GM12878 (cell line): ENCODE measurements at regions not wholly inside any gene's neighbourhood (a gene's known extent, or its start where the extent isn't known, plus 50 kb on each side); places are given as distances from the start of the nearest gene placed in this dataset.
A peak's percentile ranks its signal among the peaks of the same experiment; 100 is the strongest.

Experiments
- ATAC-seq: fragments of 200-7000 bp; cut with Tn5 transposase; 3 replicates; pipeline ENCODE4 v1.9.1; 2020; ENCODE audit warnings: mild to moderate bottlenecking, moderate library complexity
- BruUV-seq: library from RNA; stranded (reverse); fragments of 400-500 nt; replicated peaks from 2 replicates; lab custom pipeline; 2021; lab: Mats Ljungman, UMichigan
- CTCF ChIA-PET: fragments of 300-600 bp; sonication (Branson Sonifier 250); formaldehyde crosslinking; extraction: SDS; loops from one replicate; lab custom pipeline; 2021; ENCODE audit warnings: inconsistent platforms; lab: Yijun Ruan, JAX
- POLR2A ChIA-PET: fragments of 350-600 bp; formaldehyde crosslinking; extraction: SDS; loops from one replicate; lab custom pipeline; 2021; ENCODE audit warnings: inconsistent platforms; lab: Charles Lee
- RAD21 ChIA-PET: fragments of 300-600 bp; sonication (Branson Sonifier 250); formaldehyde crosslinking; loops from one replicate; lab custom pipeline; 2023; ENCODE audit warnings: antibody characterized with exemption; ENCODE audit not compliant: unreplicated experiment; lab: Charles Lee
- SMC1A ChIA-PET: fragments of 300-600 bp; sonication (Branson Sonifier 250); formaldehyde crosslinking; loops from one replicate; lab custom pipeline; 2023; ENCODE audit not compliant: unreplicated experiment, uncharacterized antibody; lab: Charles Lee
- DNase-seq: peaks from one replicate; pipeline ENCODE4 v3.0.0-alpha.2; 2011; ENCODE audit warnings: low read depth, low spot score
- FAIRE-seq: peaks from 3 replicates; lab custom pipeline; 2011; peaks lifted over from hg19 to GRCh38; lab: Jason Lieb, UNC
- H2AFZ ChIP-seq: 2 replicates; pipeline ENCODE4 v1.6.0; 2011; ENCODE audit warnings: low read depth, low read length, control low read depth; ENCODE audit not compliant: control insufficient read depth
- H3K27ac ChIP-seq: 2 replicates; pipeline ENCODE4 v1.5.1; 2011; ENCODE audit warnings: control low read depth; ENCODE audit not compliant: control insufficient read depth, insufficient read depth
- H3K27me3 ChIP-seq, 2 experiments: replicated peaks in 1 of 2; 2 replicates each; pipeline versions ENCODE4 v1.6.0 to v1.6.1; 2011; ENCODE audit warnings: low read length in 1 of 2; ENCODE audit not compliant: control insufficient read depth in 2 of 2, insufficient read depth in 2 of 2
- H3K36me3 ChIP-seq, 2 experiments: 2 replicates each; pipeline ENCODE4 v1.5.1; 2011; ENCODE audit warnings: low read length in 1 of 2; ENCODE audit not compliant: control insufficient read depth in 2 of 2, insufficient read depth in 2 of 2
- H3K4me1 ChIP-seq: 2 replicates; pipeline ENCODE4 v1.6.1; 2011; ENCODE audit warnings: mild to moderate bottlenecking, low read length, moderate library complexity, mixed read lengths; ENCODE audit not compliant: control insufficient read depth, insufficient read depth
- H3K4me2 ChIP-seq: 2 replicates; pipeline ENCODE4 v1.6.0; 2011; ENCODE audit warnings: control low read depth; ENCODE audit not compliant: control insufficient read depth, insufficient read depth
- H3K4me3 ChIP-seq: fragments of 200-600 bp; sonication (generic); 2 replicates; pipeline ENCODE4 v1.5.1; 2016
- H3K79me2 ChIP-seq: 2 replicates; pipeline ENCODE4 v1.6.0; 2011; ENCODE audit warnings: low read length; ENCODE audit not compliant: control insufficient read depth, insufficient read depth
- H3K9ac ChIP-seq: 2 replicates; pipeline ENCODE4 v1.8.0; 2011; ENCODE audit warnings: low read length, control low read depth, mixed read lengths; ENCODE audit not compliant: control insufficient read depth, insufficient read depth
- H3K9me3 ChIP-seq: replicated peaks from 3 replicates; pipeline ENCODE4 v1.5.1; 2011; ENCODE audit warnings: mild to moderate bottlenecking, low read length; ENCODE audit not compliant: control insufficient read depth, insufficient read depth
- H4K20me1 ChIP-seq: 2 replicates; pipeline ENCODE4 v1.6.0; 2011; ENCODE audit not compliant: control insufficient read depth, insufficient read depth
- ASH2L ChIP-seq: fragments of 300-600, 200-600 bp; sonication (generic); IDR thresholded peaks from 2 replicates; pipeline ENCODE4 v1.6.1; 2017; ENCODE audit warnings: low read depth, mild to moderate bottlenecking, borderline replicate concordance
- BMI1 ChIP-seq: fragments of 450-650 bp; IDR thresholded peaks from 2 replicates; pipeline ENCODE4 v1.6.1; 2016; ENCODE audit warnings: mild to moderate bottlenecking, moderate library complexity, borderline replicate concordance
- CHD1 ChIP-seq: IDR thresholded peaks from 2 replicates; pipeline ENCODE4 v1.6.1; 2012; ENCODE audit warnings: low read depth, low read length, improper control_type of control experiment
- CREM ChIP-seq: IDR thresholded peaks from 2 replicates; pipeline ENCODE4 v1.6.1; 2014; ENCODE audit warnings: antibody characterized with exemption, low read depth
- EP300 ChIP-seq, 2 experiments: fragments of 150-350 bp in 1 of 2; IDR thresholded peaks; 2 replicates each; pipeline ENCODE4 v1.6.1; 2011 to 2012; ENCODE audit warnings: low read depth in 2 of 2, low read length in 2 of 2, borderline replicate concordance in 1 of 2, improper control_type of control experiment in 1 of 2, inconsistent platforms in 1 of 2; ENCODE audit not compliant: control insufficient read depth in 1 of 2
- ETV6 ChIP-seq, 2 experiments: fragments of 450-650 bp in 1 of 2; IDR thresholded peaks in 1 of 2; conservative IDR thresholded peaks in 1 of 2; 2 replicates each; pipeline ENCODE4 v1.6.1; 2014; ENCODE audit warnings: antibody characterized with exemption in 1 of 2, borderline replicate concordance in 1 of 2, low read depth in 1 of 2, mild to moderate bottlenecking in 1 of 2, moderate library complexity in 1 of 2
- GATAD2B ChIP-seq: fragments of 450-650 bp; conservative IDR thresholded peaks from 2 replicates; pipeline ENCODE4 v1.6.1; 2017; ENCODE audit warnings: low read depth, mild to moderate bottlenecking, moderate library complexity
- HCFC1 ChIP-seq: fragments of 150-350 bp; IDR thresholded peaks from 2 replicates; pipeline ENCODE4 v1.6.1; 2014; ENCODE audit warnings: low read length
- HDGF ChIP-seq: fragments of 450-650 bp; IDR thresholded peaks from 2 replicates; pipeline ENCODE4 v1.6.1; 2016; ENCODE audit warnings: antibody characterized with exemption
- MLLT1 ChIP-seq: fragments of 450-650 bp; IDR thresholded peaks from 2 replicates; pipeline ENCODE4 v1.6.1; 2016; ENCODE audit warnings: mild to moderate bottlenecking
- MYC ChIP-seq: IDR thresholded peaks from 2 replicates; pipeline ENCODE4 v1.6.1; 2011; ENCODE audit warnings: mild to moderate bottlenecking, low read length, moderate library complexity, inconsistent platforms; ENCODE audit not compliant: insufficient read depth, insufficient replicate concordance, insufficient read length, severe bottlenecking
- REST ChIP-seq: IDR thresholded peaks from 2 replicates; pipeline ENCODE4 v1.6.1; 2012; ENCODE audit warnings: mild to moderate bottlenecking, low read depth, low read length
- ZBTB40 ChIP-seq: fragments of 450-650 bp; IDR thresholded peaks from 2 replicates; pipeline ENCODE4 v1.6.1; 2016; ENCODE audit warnings: mild to moderate bottlenecking, moderate library complexity, borderline replicate concordance
- WGBS: methylation state at CpG from one replicate; pipeline ENCODE4 v1.1.6; 2016; ENCODE audit warnings: low lambda C conversion rate; ENCODE audit not compliant: insufficient replicate concordance, insufficient coverage; ENCODE audit errors: missing lambda C conversion rate; 5-methylcytosine and 5-hydroxymethylcytosine counted together
- in situ Hi-C: fragments of 300-500 bp; cut with MboI; formaldehyde crosslinking; loops from 9 replicates; pipeline ENCODE4 v1.14.3; 2018; ENCODE audit warnings: mixed read lengths
- intact Hi-C: fragments of 100-400 bp; cut with micrococcal nuclease; formaldehyde crosslinking; loops from one replicate; pipeline ENCODE4 v1.14.2; 2022; ENCODE audit not compliant: unreplicated experiment

DNA sequence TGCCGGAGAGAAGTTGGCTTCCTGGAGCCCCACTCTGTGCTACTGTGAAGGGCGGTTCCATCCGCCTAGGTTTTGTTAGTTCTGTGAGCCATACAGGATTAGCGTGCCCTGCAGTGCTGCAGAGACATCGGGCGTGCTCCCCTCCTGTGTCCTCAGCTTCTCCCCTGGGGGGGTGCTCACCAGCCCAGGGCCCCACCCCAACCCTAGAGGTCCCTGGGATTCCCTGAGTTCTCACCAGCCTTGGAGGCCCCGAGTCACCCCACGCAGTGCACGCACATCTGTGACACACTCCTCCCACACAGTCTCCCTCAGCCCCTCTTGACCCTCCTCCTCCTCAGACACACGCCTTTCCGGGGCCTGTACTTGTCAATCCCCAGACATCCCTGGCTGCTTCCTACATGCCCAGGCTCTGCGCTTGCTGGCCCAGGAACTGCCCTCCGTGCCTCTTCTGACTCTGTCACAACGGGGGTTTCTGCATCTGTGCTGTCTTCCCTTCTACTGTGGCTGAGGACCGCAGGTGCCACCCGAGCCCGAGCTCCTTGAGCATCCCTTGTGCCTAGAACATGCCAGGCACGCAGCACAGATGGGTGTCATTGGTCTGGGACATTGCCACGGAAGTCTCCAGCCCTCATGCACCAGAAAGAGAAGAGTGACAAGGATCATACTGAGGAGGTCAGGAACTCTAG, 123.2 kb upstream of the RPS6KA2 start:
- peak overlapping the region; percentile 44; the same call in 1 of the 2 replicates for H3K4me2 ChIP-seq
- H3K9ac ChIP-seq: no peak overlapping the region
- WGBS: 52% methylated on average over 17 of the region's 19 CpGs
- RAD21 ChIA-PET: no interaction called here
- H3K27ac ChIP-seq: no peak overlapping the region
- H3K4me1 ChIP-seq: peaks cover 9% of the 10 kb centered on the region; the same call in 1 of the 2 replicates
- CTCF ChIA-PET: no interaction called here
- SMC1A ChIA-PET: no interaction called here
- intact Hi-C loops (loop anchor here (10.0 kb wide), 1 partner anchor 295 kb away; no protein-coding TSS in a partner anchor), in situ Hi-C loops (no loop called here)
- FAIRE-seq: no peak
- ATAC-seq: no peak
- DNase-seq: no peak
- no peaks in the 10 kb centered on the region for H4K20me1 ChIP-seq
- POLR2A ChIA-PET: no interaction called here
- no peaks in the 10 kb centered on the region for H3K79me2 ChIP-seq
- no TSS peak for BruUV-seq
- no peak overlapping the region for H3K4me3 ChIP-seq
- H3K27me3 ChIP-seq: no peaks in the 10 kb centered on the region; a peak in 1 of 4 replicates
- no peak overlapping the region; the same call in 1 of the 2 replicates for H2AFZ ChIP-seq
- H3K9me3 ChIP-seq: no peaks in the 10 kb centered on the region
- H3K36me3 ChIP-seq: no peaks in the 10 kb centered on the region
- TF ChIP-seq MYC: no peak
- TF ChIP-seq HCFC1: no peak
- TF ChIP-seq HDGF: no peak
- TF ChIP-seq GATAD2B: no peak
- no peak for TF ChIP-seq ASH2L
- TF ChIP-seq ZBTB40: no peak
- TF ChIP-seq REST: no peak
- no peak for TF ChIP-seq CREM
- no peak for TF ChIP-seq ETV6 (conservative IDR thresholded peaks at IDR 0.05 in 1 of 2, IDR thresholded peaks at IDR 0.05 in 1 of 2; ENCODE audit: borderline replicate concordance in 1 of 2, low read depth in 1 of 2)
- TF ChIP-seq BMI1: no peak
- no peak for TF ChIP-seq CHD1
- no peak for TF ChIP-seq MLLT1
- TF ChIP-seq EP300 (IDR thresholded peaks at IDR 0.05; ENCODE audit: borderline replicate concordance in 1 of 2, control insufficient read depth in 1 of 2, low read depth in 2 of 2, low read length in 2 of 2): no peak
